Left lung (tissue), 4 donors: ENCODE measurements at regions not wholly inside any gene's neighbourhood (a gene's known extent, or its start where the extent isn't known, plus 50 kb on each side); places are given as distances from the start of the nearest gene placed in this dataset.
A peak's percentile ranks its signal among the peaks of the same experiment; 100 is the strongest.

Source experiments
- ATAC-seq: fragments of 200-7000 bp; cut with Tn5 transposase; one replicate; pipeline ENCODE4 v1.9.1; 2020; ENCODE audit warnings: moderate library complexity
- DNase-seq, 4 donors: peaks; one replicate each; pipeline ENCODE4 v3.0.0-alpha.2; 2013 to 2020
- H3K27ac ChIP-seq, 2 donors: fragments of 200-600 bp; sonication (generic) in 1 of 2; one replicate each; pipeline versions ENCODE4 v1.5.0 to v1.8.0; 2020 to 2021
- H3K27me3 ChIP-seq, 2 donors: fragments of 200-600 bp; sonication (generic) in 1 of 2; one replicate each; pipeline versions ENCODE4 v1.5.0 to v1.8.0; 2020 to 2021
- H3K36me3 ChIP-seq, 2 donors: fragments of 200-600 bp; sonication (generic) in 1 of 2; one replicate each; pipeline versions ENCODE4 v1.5.0 to v1.8.0; 2020 to 2021
- H3K4me1 ChIP-seq, 2 donors: fragments of 200-600 bp; one replicate each; pipeline ENCODE4 v1.8.0; 2021
- H3K4me3 ChIP-seq, 2 donors: fragments of 200-600 bp; sonication (generic) in 1 of 2; one replicate each; pipeline versions ENCODE4 v1.5.0 to v1.8.0; 2020 to 2021; ENCODE audit warnings: mild to moderate bottlenecking in 1 of 2
- H3K9me3 ChIP-seq, 2 donors: fragments of 200-600 bp; sonication (generic) in 1 of 2; one replicate each; pipeline versions ENCODE4 v1.5.0 to v1.8.0; 2020 to 2021
- CTCF ChIP-seq, 2 donors: fragments of 200-600 bp; sonication (generic) in 1 of 2; IDR thresholded peaks; one replicate each; pipeline versions ENCODE4 v1.5.0 to v1.8.0; 2021; ENCODE audit warnings: antibody characterized with exemption in 2 of 2
- intact Hi-C, 2 donors: fragments of 100-400 bp; cut with DNase I; formaldehyde crosslinking; loops; one replicate each; pipeline versions ENCODE4 v1.11.2 to v1.14.2; 2022
- donor health status: DM: no; HTN: yes; CAD: no.
- donor health status: DM: no; HTN: no; CAD: no.

- no peaks in the 10 kb centered on the region for H3K9me3 ChIP-seq
- H3K27ac ChIP-seq = no peak overlapping the region
- no peak for ATAC-seq
- TF ChIP-seq CTCF (IDR thresholded peaks at IDR 0.05) = no peak
- no peaks in the 10 kb centered on the region for H3K27me3 ChIP-seq
- intact Hi-C loops = no loop called here
- DNase-seq = no peak
- H3K4me3 ChIP-seq = no peak overlapping the region
- no peaks in the 10 kb centered on the region for H3K4me1 ChIP-seq
- H3K36me3 ChIP-seq = no peaks in the 10 kb centered on the region
Measured at GRCh38 chr3:68648494-68648893, 283.9 kb downstream of the TAFA4 start.

DNA sequence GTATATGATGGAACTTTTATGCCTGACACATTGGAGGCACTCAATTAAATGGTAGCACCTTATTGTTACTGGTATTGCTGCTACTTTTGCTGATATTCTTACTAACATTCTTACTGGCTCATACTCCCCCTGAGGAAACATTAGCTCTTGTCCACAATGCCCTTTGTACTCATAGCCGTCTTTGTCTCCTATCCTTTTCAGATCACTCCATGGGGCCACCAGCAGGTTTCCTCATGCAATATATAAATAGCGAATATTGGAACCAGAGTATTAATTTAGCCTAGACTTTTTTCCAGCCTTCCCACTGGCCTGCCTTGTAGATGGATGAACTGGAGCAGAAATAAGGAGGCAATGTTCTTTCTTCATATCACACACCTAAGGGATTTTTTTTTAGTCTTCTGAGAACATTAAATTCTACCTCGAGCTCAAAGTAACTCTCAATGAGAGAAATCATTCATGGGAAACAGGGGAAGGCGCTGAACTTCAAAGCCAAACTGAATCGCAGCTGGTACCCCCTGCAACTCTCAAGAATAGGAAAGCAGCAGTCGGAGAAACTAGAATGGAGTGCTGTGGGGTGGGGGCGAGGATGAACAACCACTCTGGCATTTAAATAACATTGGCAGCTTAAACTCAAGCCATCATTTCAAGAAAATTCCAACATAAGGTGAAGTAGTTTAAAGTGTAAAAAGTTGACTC, 300.3 kb downstream of the TAFA4 start:
- Histone ChIP-seq H3K4me3 (no peak overlapping the region), H3K36me3 (no peaks in the 10 kb centered on the region), H3K27ac (no peak overlapping the region), H3K27me3 (no peaks in the 10 kb centered on the region), H3K9me3 (peaks cover 0 to under 1% of the 10 kb centered on the region in 2 donors), H3K4me1 (no peaks in the 10 kb centered on the region)
- no peak for TF ChIP-seq CTCF (IDR thresholded peaks at IDR 0.05)
- intact Hi-C loops = no loop called here
- DNase-seq = no peak
- no peak for ATAC-seq

- Histone ChIP-seq H3K4me1 (no peaks in the 10 kb centered on the region), H3K27ac (no peak overlapping the region), H3K9me3 (no peaks in the 10 kb centered on the region), H3K36me3 (no peaks in the 10 kb centered on the region), H3K27me3 (no peaks in the 10 kb centered on the region), H3K4me3 (no peak overlapping the region)
- ATAC-seq (no peak), DNase-seq (no peak)
- no peak for TF ChIP-seq CTCF (IDR thresholded peaks at IDR 0.05)
- intact Hi-C loops = no loop called here
Measured at GRCh38 chr3:68620211-68620610, 312.1 kb downstream of the TAFA4 start.

DNA sequence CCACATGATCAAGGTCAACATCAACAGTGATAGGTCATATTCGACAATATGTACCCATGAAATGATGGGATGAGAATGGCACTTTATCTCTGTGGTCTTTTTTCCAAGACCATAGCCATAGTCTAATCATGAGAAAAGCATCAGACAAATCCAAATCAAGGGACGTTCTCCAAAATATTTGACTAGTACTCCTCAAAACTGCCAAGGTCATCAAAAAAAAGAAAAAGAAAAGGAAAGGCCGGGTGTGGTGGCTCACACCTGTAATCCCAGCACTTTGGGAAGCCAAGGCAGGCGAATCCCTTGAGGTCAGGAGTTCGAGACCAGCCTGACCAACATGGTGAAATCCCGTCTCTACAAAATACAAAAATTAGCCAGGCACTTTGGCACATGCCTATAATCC, 318.3 kb downstream of the TAFA4 start:
- intact Hi-C loops = no loop called here
- peaks cover 0 to 11% of the 10 kb centered on the region in 2 donors for H3K9me3 ChIP-seq
- no peak for ATAC-seq
- H3K4me1 ChIP-seq = no peaks in the 10 kb centered on the region
- DNase-seq = no peak
- no peaks in the 10 kb centered on the region for H3K27me3 ChIP-seq
- H3K4me3 ChIP-seq = no peak overlapping the region
- H3K27ac ChIP-seq = no peak overlapping the region
- H3K36me3 ChIP-seq = no peaks in the 10 kb centered on the region
- TF ChIP-seq CTCF (IDR thresholded peaks at IDR 0.05) = no peak

- intact Hi-C loops = no loop called here
- Histone ChIP-seq H3K36me3 (no peaks in the 10 kb centered on the region), H3K4me1 (no peaks in the 10 kb centered on the region), H3K9me3 (peaks cover 0 to 6% of the 10 kb centered on the region in 2 donors), H3K27ac (no peak overlapping the region), H3K4me3 (no peak overlapping the region), H3K27me3 (no peaks in the 10 kb centered on the region)
- no peak for TF ChIP-seq CTCF (IDR thresholded peaks at IDR 0.05)
- DNase-seq (peak in 1 of 4 donors; percentile 47), ATAC-seq (no peak)
Measured at GRCh38 chr3:68571321-68571720, 361.0 kb downstream of the TAFA4 start.
